PC-9 (cell line): ENCODE measurements at regions not wholly inside any gene's neighbourhood (a gene's known extent, or its start where the extent isn't known, plus 50 kb on each side); places are given as distances from the start of the nearest gene placed in this dataset.

Experiments
- BruUV-seq: library from RNA; stranded (reverse); fragments of 400-500 nt; replicated peaks from 2 replicates; lab custom pipeline; 2021; lab: Mats Ljungman, UMichigan
- CTCF ChIA-PET: fragments of 300-600 bp; sonication (Branson Sonifier 250); formaldehyde crosslinking; loops from one replicate; lab custom pipeline; 2022; ENCODE audit warnings: antibody characterized with exemption; lab: Charles Lee
- POLR2A ChIA-PET: fragments of 300-600 bp; sonication (Branson Sonifier 250); formaldehyde crosslinking; loops from one replicate; lab custom pipeline; 2022; ENCODE audit warnings: antibody characterized with exemption; ENCODE audit not compliant: unreplicated experiment; lab: Charles Lee
- DNase-seq, 2 experiments: peaks; one replicate each; pipeline versions ENCODE4 v3.0.0 to v3.0.0-alpha.2; 2015 to 2022; ENCODE audit warnings: mixed read lengths in 1 of 2
- H2AFZ ChIP-seq: fragments of 200-600 bp; sonication (generic); 2 replicates; pipeline ENCODE4 v1.8.1; 2017; ENCODE audit warnings: antibody characterized with exemption
- H3F3A ChIP-seq: fragments of 200-600 bp; sonication (generic); 2 replicates; pipeline ENCODE4 v1.8.1; 2017; ENCODE audit warnings: antibody characterized with exemption, mild to moderate bottlenecking, low read depth; ENCODE audit not compliant: insufficient read depth
- H3K27ac ChIP-seq: fragments of 200-600 bp; sonication (generic); 2 replicates; pipeline ENCODE4 v1.6.1; 2016; ENCODE audit warnings: mixed run types
- H3K27me3 ChIP-seq: fragments of 200-600 bp; sonication (generic); 2 replicates; pipeline ENCODE4 v1.6.1; 2016; ENCODE audit warnings: low read depth, mixed run types; ENCODE audit not compliant: insufficient read depth
- H3K36me3 ChIP-seq: fragments of 200-600 bp; sonication (generic); 2 replicates; pipeline ENCODE4 v1.6.1; 2016; ENCODE audit warnings: low read depth, mixed run types
- H3K4me1 ChIP-seq: fragments of 200-600 bp; sonication (generic); replicated peaks from 2 replicates; pipeline ENCODE4 v1.6.1; 2016; ENCODE audit warnings: mixed run types; ENCODE audit not compliant: insufficient read depth
- H3K4me2 ChIP-seq: fragments of 200-600 bp; sonication (generic); 2 replicates; pipeline ENCODE4 v1.6.1; 2017; ENCODE audit warnings: mixed run types
- H3K4me3 ChIP-seq: fragments of 200-600 bp; sonication (generic); 2 replicates; pipeline ENCODE4 v1.6.1; 2016; ENCODE audit warnings: mixed run types
- H3K79me2 ChIP-seq: fragments of 200-600 bp; sonication (generic); 2 replicates; pipeline ENCODE4 v1.6.1; 2017; ENCODE audit warnings: low read depth, mixed run types
- H3K9me2 ChIP-seq: fragments of 200-600 bp; sonication (generic); 2 replicates; pipeline ENCODE4 v1.8.1; 2017; ENCODE audit warnings: mild to moderate bottlenecking; ENCODE audit not compliant: insufficient read depth
- H3K9me3 ChIP-seq: fragments of 200-600 bp; sonication (generic); 2 replicates; pipeline ENCODE4 v1.8.1; 2016; ENCODE audit warnings: low read depth; ENCODE audit not compliant: insufficient read depth
- H4K20me1 ChIP-seq: fragments of 200-600 bp; sonication (generic); 2 replicates; pipeline ENCODE4 v1.8.1; 2017; ENCODE audit not compliant: insufficient read depth
- CTCF ChIP-seq: fragments of 200-600 bp; sonication (generic); conservative IDR thresholded peaks from 2 replicates; pipeline ENCODE4 v1.6.1; 2017; ENCODE audit warnings: mixed run types, antibody characterized with exemption, mild to moderate bottlenecking, moderate library complexity
- EZH2 ChIP-seq: fragments of 200-600 bp; sonication (generic); IDR thresholded peaks from 2 replicates; pipeline ENCODE4 v1.8.0; 2017; ENCODE audit warnings: antibody characterized with exemption, low read depth
- intact Hi-C: fragments of 100-400 bp; cut with micrococcal nuclease; formaldehyde crosslinking; loops from one replicate; pipeline ENCODE4 v1.10.0; 2022; ENCODE audit not compliant: unreplicated experiment

- H3K27ac ChIP-seq, result no peak overlapping the region
- no peak overlapping the region for H2AFZ ChIP-seq
- no peaks in the 10 kb centered on the region for H3K9me3 ChIP-seq
- no peaks in the 10 kb centered on the region for H3K9me2 ChIP-seq
- DNase-seq, result no peak
- H3K4me2 ChIP-seq, result no peak overlapping the region
- H4K20me1 ChIP-seq, result no peaks in the 10 kb centered on the region; the same call in 1 of the 2 replicates
- no peaks in the 10 kb centered on the region for H3K36me3 ChIP-seq
- intact Hi-C loops, result no loop called here
- peaks cover 18% of the 10 kb centered on the region; the same call in 1 of the 2 replicates for H3K27me3 ChIP-seq
- H3K4me3 ChIP-seq, result no peak overlapping the region
- no peaks in the 10 kb centered on the region for H3K4me1 ChIP-seq
- no peak for TF ChIP-seq CTCF
- no peak for TF ChIP-seq EZH2
- POLR2A ChIA-PET, result no interaction called here
- no peaks in the 10 kb centered on the region for H3F3A ChIP-seq
- no peaks in the 10 kb centered on the region for H3K79me2 ChIP-seq
- BruUV-seq, result no TSS peak
- CTCF ChIA-PET, result no interaction called here
Observed at GRCh38 chr19:32146664-32147063, 198.7 kb upstream of the ZNF507 start.

- 0 out of 2 replicates have a peak, but pooled peaks cover 4% of the 10 kb centered on the region for H4K20me1 ChIP-seq
- no peaks in the 10 kb centered on the region for H3K9me2 ChIP-seq
- CTCF ChIA-PET, result no interaction called here
- TF ChIP-seq EZH2 (no peak), CTCF (no peak)
- no peak overlapping the region for H3K27ac ChIP-seq
- no peak for DNase-seq
- H2AFZ ChIP-seq, result no peak overlapping the region
- no peaks in the 10 kb centered on the region for H3F3A ChIP-seq
- H3K4me1 ChIP-seq, result no peaks in the 10 kb centered on the region
- intact Hi-C loops, result no loop called here
- no TSS peak for BruUV-seq
- H3K27me3 ChIP-seq, result peaks cover 15% of the 10 kb centered on the region
- POLR2A ChIA-PET, result no interaction called here
- no peaks in the 10 kb centered on the region for H3K79me2 ChIP-seq
- H3K36me3 ChIP-seq, result no peaks in the 10 kb centered on the region
- H3K4me2 ChIP-seq, result no peak overlapping the region
- H3K9me3 ChIP-seq, result no peaks in the 10 kb centered on the region
- no peak overlapping the region for H3K4me3 ChIP-seq
Observed at GRCh38 chr19:32150605-32151004, 194.8 kb upstream of the ZNF507 start.

- TF ChIP-seq EZH2 (no peak), CTCF (no peak)
- Histone ChIP-seq H3K79me2 (no peaks in the 10 kb centered on the region), H3F3A (no peaks in the 10 kb centered on the region), H3K27ac (no peak overlapping the region), H2AFZ (no peak overlapping the region), H3K4me1 (no peaks in the 10 kb centered on the region), H3K27me3 (peaks cover 23% of the 10 kb centered on the region), H3K9me2 (no peaks in the 10 kb centered on the region), H3K9me3 (no peaks in the 10 kb centered on the region), H3K4me3 (no peak overlapping the region), H3K36me3 (no peaks in the 10 kb centered on the region), H4K20me1 (0 out of 2 replicates have a peak, but pooled peaks cover 4% of the 10 kb centered on the region), H3K4me2 (no peak overlapping the region)
- CTCF ChIA-PET, result no interaction called here
- DNase-seq, result no peak
- POLR2A ChIA-PET, result interaction anchor here (0.6 kb wide), 1 partner anchor 1323 kb away, joined by 5 read pairs; no protein-coding TSS in a partner anchor
- intact Hi-C loops, result no loop called here
- BruUV-seq, result no TSS peak
Observed at GRCh38 chr19:32154418-32154817, 191.0 kb upstream of the ZNF507 start.
